ENCODE measurements at regions not wholly inside any gene's neighbourhood (a gene's known extent, or its start where the extent isn't known, plus 50 kb on each side); places are given as distances from the start of the nearest gene placed in this dataset.

DNA sequence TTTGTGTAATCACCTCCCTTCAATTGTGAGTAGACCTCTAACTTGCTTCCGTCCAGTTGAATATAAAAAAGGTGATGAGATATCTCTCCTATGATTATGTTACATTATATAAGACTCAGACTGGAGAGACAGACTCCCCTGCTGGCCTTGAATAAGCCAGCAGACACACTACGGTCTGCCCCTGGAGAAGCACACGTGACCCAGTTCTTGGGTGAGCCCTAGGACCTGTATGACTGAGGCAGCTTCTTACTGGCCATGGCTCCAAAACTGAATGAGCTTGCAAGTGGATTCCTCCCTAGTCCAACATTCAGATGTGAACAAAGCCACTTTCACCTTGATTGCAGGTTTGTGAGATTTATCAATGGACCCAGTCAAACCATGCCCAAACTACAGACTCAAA, 427.9 kb upstream of the DCN start:
- DNase-seq, result no peak

DNA sequence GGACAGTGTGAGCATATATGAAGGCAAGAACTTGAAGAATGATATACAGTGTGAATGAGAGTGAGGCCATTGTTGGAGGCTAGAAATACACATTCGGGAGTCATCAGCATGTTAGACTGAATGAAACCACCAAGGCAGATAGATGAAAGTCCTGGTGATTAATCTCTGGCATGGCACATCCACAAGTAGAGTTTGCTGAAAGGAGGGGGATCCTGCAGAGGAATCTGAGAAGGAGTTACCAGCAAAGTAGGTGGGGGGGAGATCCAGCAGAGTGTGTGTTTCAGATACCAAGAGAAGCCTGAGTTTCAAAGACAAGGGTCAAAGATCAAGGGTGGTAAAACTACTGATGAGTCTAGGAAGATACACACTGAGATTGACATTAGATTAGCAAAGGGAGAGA, 426.7 kb upstream of the DCN start:
- DNase-seq, result no peak

DNA sequence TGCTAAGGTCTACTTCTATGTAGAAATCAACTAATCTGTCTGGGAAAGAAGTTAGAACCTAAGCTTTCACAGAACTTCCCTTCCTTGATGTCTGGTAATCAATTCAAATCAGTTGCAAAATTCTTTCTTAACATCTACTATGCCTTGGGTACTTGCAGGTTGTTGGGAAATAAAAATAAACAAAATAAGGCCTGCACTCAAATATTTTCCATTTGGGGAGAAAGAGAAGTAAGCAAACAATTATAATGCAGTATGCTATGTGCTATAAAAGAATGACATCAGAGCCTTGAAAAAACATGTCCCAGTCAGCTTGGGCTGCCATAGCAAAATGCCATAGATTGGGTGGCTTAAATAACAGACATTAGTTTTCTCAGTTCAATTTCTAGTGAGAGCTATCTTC, 425.9 kb upstream of the DCN start:
- no peak for DNase-seq

DNA sequence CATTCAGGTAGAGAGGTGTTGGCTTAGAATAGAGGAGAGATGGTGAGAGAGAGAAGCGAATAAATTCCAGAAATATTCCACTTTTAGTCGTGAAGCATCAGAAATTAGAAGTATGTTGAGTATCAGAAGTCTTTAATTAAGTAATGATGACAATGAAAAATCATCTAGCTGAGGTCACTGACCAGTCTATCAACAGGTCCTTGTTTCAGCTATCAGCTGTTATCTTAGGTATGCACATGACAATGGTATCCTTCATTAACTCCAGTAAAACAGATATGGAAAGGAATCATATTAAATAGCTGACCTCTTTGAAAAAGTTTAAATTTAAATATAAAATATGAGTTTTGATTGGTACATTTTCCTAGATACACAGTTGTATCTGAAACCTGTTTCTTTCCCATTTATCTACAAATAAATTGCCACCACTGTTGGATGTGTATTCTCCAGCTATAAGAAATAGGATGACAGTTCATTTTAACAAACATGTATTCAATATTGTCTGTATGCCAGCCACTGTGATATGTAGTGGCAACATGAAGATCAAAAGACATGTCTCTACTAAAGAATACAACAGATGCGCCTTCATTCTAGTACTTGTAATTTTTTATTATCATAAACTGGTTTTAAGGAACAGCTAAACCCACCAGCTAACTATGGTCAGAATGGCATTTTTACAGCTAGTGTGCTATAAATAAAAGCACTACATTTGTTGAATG, 424.2 kb upstream of the DCN start:
- no peak for DNase-seq

DNA sequence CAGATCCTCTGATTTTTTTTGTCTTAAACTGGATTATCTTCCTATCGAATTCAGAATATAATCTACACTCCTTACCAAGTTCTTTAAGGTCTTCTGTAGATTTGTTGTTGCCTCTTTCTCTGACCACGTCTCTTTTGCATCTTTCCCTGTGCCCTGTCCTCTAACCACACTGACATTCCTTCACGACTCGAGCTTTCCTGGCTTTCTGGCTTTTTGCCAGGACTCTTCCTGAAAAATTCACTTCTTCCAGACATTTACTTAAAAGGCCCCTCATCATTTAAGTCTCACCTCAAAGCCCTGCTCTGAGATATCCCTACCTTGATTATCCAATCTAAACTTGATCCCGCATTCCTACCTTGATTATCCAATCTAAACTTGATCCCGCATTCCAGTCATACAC, 422.3 kb upstream of the DCN start:
- no peak for DNase-seq

DNA sequence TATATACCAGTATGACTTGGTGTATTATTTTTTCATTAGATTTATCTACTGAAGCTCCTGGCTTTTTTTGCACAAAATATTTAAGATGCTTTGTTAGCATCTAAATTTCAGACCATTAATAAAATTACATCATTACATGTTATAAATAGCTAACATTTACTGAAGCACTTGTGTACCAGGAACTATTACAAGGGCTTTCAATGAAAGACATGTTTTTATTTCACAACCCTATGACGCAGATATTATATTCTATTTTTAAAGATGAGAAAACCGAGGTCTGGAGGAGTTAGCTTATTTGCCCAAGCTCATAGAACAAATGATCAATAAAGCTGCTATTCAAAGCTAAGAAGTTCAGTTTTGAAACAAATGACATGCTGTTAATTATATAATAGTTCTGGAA, 420.4 kb upstream of the DCN start:
- DNase-seq, result no peak

DNA sequence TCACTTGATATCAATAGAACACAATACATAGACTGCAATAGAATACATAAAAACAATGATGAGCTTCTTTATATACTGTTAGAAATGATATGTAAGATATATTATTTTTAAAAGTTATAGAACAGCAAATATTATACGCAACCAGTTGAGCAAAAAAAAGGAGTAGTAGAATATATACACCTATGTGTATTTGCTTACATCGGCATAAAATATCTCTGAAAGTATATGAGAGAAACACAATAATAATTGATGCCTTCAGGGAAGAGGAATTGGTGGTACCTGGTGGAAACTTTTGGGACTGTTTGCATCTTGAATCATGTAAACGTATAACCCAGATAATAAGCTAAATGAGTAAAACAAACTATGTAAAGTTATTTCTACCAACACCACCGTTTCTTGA, 418.4 kb upstream of the DCN start:
- DNase-seq, result no peak

DNA sequence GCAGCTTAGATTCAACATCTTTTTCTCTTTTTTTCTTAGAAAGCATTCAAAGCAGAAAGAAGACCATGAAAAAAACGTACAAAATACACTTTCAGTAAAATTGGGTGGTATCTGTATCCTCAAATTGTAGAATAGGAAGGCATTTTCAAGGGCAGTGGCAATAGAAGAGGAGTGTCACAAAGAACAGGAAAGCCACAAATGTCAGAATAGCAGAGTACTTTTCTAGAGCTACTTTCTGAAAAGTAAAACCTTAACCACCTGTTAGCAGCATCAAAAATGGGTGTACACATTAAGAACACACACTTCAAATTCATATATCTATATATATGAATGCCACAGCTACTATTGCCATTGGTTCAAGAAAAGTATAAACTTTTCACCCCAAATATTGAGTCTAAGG, 412.1 kb upstream of the DCN start:
- no peak for DNase-seq

DNA sequence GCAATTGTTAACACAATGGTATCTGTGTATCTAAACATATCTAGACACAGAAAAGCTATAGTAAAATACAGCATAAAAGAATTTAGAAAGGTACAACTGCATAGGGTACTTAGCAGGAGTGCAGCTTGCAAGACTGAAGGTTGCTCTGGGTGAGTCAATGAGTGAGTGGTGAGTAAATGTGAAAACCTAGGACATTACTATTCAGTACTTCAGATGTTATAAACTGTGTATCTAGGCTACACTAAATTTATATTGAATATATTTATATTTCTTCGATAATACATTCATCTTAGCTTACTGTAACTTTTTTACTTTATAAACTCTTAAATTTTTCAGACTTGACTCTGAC, 409.0 kb upstream of the DCN start:
- DNase-seq, result no peak

DNA sequence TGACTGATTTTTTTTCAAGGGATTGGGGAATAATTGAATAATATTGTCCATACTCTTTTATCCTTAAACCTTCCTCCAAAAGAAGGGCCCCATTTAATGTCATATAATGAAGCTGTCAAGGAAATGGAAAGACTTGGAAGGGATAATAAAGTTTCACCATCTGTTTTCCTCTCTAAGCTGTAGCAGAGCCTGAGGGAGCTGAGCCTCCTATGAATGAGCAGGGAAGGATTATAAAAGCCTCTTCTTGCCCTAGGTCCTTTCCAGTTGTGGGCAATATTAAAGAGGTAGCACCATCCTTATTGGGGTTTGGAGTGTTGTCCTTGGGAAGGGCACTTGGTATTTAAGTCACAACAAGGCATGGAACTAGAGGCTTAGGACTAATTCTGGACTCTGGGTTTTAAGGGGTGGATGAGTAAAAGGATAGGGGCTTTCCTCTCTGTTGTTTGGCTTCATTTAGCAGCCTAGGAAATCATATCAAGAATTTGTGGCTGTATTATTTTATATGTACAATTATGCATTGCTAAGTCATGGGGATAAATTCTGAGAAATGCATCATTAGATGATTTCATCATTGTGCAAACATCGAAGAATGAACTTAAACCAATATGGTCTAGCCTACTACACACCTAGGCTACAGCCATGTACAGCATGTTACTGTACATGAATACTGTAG, 408.5 kb upstream of the DCN start:
- no peak for DNase-seq

DNA sequence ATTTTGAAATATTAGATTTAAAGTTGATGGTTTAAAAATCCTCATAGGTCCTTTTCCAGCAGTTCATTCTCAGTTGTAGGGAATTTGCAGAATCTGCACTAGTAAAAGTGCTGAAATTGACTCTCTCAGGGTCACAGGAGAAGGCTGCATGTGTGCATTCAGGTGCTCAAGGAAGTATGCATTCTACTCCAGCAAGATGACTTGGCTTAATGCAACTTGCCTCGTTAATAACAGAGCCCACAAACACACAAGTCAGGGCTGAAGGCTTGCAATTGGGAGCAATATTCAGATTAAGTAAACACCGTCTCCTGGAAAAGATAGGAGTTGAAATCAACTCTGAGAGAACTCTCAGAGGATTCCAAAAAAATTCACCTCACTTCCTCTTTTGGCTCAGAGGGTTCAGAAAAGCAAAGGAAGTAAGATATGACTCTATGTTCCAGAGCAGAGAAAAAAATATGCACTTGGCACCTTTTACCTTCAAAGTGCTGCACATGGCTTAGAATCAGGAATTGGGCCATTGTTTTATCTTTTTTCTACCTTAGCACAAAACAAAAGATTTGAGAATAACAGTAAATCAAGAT, 406.3 kb upstream of the DCN start:
- no peak for DNase-seq

DNA sequence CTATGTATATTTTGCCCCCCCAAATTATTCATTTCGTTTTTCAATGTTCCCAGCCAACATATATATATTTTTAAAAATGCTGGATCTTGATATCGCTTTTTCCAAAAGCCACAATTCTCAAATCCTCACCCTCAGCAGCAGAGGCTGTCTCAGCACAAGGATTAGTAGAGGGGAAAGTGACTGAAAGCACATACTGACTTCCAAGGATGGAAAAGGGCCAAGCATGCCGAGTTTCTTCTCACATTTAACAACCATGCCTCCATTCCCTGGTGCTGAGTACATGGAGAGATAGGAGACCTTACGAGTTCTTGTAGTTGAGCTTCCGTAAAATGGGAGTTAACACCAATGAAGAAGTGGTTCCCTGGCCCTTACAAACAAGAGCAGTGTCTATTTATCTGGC, 403.4 kb upstream of the DCN start:
- DNase-seq, result no peak

DNA sequence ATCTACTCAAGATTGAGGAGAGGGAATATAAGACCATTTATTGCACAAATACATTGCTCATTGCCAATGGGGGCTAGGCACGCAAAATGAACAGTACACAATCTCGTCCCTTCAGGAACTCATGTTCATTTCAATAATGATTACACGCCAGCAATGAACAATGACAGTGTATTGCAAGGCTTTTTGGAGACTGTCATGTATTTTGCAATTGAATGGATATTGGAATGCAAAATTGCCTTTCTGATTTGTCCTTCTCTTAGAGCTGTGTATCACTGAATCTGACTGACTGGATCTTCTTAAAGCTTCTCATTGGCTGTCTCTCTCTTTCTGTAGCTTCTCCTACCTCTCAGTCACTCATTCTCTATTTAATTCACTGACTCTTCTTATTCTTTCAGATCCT, 400.2 kb upstream of the DCN start:
- DNase-seq, result no peak

DNA sequence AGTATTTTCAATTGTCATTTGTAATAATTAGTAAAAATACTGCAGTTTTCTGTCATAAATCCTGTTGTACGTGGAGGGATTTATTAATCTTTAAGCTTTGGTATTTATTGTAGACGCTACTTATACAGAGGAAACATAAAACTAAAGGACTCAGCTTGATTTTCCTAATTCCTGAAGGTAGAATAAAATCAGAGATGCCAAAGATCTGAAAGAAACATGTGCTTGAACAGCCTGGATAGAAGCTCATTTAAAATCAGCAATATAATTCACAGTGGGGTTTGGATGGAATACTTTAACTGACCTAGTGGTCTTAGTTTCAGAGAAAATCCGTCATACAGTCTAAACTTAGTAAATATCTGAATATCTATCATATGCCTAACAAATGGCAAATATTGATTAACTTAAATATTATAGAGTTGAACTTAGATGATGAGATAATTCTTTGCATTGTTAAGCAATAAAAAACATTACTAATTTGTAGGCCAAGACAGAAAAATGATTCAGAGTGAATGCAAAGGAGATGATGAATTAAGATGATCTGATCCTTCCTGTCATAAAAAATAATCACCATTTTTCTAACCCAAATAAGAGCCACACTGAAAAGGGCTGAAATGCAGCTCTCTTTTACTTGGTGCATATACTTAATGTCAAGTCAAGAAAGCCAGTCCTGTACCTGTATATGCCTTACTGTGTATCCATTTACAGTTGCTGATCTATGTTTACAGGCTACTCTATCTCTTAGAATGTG, 397.1 kb upstream of the DCN start:
- DNase-seq, result no peak

DNA sequence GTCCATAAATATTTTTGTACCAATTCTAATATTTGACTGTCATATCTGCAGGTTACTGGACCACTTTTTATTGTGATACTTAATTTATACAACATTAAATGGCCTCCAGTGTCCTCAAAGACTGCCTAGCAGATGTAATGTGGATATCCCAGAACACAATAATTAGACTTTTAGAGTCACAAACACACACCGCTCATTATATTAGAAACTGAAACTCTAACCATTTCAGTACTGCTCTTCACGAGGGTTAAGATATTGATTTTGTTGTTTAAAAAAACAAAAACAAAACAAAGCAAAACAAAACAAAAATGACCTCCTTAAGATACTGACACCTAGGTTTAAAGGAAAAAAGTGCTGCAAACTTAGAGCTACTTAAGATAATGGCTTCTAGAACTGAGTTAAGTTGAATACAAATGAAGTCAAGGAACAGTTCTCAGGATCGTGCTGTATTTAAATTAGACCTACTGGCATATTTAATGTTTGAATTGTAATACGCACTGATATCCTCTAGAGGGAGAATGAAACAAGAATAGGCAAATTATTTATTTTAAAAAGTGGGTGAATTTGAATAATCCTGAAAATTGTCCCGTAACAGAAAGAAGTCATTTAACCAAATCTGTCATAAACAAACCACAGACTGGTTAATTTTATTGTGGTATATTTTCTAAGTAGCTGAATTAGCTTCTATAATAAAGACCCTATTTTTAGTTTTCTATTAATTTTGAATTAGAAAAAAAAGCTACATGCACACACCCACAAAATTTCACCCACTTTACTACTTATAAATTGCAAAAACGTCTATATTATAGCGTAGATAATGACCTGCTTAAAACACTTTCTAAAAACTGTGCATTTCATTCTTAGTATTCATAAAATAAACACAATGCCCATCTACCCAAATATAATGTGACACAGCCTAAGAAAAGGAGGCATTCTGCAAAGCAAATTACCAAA, 395.2 kb upstream of the DCN start:
- peak; percentile 35 for DNase-seq

DNA sequence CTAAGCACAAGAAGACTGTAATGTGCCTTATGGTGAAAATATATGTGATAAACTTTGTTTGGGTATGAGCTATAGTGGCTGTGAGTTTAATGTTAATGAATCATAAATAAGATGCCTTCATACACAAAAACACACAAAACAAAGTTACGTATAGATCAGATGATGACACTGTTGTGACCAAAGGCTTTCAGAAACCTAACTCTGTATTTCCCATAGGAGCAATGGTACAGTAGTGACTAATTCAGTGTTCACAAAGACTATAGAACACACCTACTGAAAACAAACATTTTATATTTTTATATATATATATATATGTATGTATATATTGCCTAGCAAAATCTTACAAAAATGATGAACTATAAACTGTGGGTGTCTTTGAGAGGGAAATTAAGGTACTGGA, 393.8 kb upstream of the DCN start:
- DNase-seq, result no peak

DNA sequence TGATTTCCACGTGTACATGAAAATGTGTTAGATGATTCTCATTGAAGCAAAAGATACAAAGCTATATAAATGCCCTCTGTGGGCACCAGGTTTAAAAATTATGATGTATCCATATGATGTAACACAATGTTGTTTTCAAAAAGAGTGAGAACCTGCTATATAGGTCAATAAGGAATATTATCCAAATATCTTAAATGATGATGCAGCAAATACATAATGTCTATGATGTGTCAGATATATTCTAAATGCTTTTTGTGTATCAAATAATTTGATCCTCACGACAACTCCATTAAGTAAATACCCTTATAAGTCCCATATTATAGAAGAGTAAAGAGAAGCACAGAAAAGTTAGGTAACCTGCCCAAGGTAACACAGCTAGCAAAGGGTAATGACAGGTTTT, 393.0 kb upstream of the DCN start:
- DNase-seq, result no peak

DNA sequence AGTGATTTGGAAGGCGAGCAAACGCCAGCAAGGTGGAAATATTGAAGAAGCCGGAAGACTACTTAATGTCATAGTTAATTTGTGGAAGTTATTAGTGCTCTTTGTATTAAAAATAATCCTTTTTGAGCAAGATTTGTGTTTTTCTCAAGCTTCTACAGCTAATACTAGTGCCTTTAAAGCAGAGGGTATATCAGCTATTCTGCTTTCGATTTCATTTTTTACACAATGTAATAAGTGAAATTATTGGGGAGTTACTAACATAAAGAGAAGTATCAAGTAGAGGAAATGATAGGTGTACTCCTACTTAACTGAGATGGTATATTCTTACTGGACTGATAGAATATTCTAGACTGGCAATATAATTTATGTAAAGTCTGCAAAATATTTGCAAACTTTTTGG, 392.4 kb upstream of the DCN start:
- DNase-seq, result no peak

DNA sequence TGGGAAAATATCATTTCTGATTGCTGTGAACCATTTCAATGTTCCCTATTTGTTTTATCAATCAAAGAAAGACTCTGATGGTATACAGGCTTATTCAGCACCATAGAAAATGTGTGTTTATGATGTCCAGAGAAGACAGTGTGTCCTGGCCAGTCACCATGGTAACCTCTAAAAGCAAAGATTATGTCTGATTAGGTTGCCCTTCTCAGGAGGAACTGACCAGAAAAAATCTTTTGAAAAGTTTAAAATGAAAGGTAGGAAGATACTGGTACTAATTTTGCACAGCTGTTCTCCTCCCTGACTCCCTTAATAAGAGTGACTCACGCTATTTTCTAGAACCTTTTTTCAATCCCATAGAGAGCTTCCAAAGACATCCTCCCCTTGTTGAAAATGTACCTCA, 391.8 kb upstream of the DCN start:
- no peak for DNase-seq

DNA sequence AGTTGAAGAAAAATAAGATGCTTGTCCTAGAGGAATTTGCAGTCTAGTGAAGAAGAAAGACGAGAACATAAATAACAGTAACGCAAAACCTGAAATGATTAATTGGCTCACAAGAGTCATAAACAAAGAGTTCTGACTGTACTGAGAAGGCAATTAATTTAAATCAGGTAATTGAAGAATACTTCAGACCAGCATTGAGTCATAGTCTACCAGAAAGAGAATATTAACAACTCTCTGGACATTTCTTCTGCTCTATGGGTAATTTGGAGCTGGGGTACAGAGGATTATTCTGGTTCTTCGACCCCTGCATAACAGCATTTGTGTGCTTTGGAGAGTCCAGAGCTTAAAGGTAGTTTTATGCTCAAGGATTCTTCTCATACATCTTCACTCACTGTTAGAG, 390.3 kb upstream of the DCN start:
- no peak for DNase-seq

DNA sequence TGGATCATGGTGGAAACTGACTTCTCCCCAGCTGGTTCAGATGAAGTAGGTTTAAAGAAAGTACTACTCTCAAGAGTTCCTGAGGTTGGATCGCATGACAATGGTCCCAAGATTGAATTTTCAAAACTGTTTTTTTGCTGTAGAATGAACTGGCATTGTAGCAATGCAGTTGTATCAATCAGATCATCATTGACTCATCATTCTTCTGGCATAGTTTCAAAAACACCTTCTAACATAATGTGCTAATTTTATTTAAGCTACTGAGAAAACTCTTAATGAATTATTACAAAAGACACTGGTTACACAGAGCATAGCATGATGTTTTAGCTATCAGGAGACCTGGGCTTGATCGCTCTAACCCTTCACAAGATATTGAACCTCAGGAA, 384.5 kb upstream of the DCN start:
- DNase-seq, result no peak

DNA sequence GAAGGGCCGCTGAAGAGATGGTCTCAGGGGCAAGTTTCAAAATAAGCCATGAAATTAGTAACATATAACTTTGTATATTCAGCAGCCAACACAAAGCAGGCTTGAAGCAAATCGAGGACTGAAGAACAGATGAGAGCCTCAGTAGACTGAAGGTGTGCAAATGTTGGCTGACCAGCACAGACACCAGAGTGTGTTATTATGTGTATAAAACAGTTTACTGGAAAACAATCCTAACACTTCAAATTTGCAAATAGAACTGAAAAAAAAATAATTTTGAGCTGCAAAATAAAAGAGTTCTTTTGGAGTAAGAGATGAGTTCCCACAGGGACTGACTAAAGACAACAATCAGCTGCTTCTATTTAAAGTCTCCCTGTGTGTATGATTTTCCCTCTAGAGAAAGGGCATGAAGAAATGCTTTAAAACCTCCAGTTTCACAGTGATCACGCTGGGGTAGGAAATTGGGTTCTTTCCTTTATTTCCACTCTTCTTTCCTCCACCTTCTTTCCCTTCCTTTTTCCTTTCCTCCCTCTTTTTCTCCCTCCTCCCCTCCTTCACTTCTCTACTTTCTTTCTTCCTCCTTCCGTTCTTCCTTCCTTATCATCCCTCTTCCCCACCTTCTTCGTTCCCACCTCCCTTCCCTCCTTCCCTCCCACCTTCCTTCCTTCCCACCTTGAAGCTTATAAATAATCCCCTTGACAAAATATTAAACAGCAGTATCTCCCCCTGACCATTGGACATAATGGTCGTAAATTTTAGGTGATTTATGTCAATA, 383.9 kb upstream of the DCN start:
- no peak for DNase-seq

All from inflammatory macrophage treated with lipopolysaccharide for 4 hours (primary cell).